Umbilical cord (tissue), 1 donor: ENCODE measurements at regions not wholly inside any gene's neighbourhood (a gene's known extent, or its start where the extent isn't known, plus 50 kb on each side); places are given as distances from the start of the nearest gene placed in this dataset.

Experiments used
- DNase-seq: peaks from one replicate; pipeline ENCODE4 v3.0.0-alpha.2; 2015; ENCODE audit warnings: low spot score

DNA sequence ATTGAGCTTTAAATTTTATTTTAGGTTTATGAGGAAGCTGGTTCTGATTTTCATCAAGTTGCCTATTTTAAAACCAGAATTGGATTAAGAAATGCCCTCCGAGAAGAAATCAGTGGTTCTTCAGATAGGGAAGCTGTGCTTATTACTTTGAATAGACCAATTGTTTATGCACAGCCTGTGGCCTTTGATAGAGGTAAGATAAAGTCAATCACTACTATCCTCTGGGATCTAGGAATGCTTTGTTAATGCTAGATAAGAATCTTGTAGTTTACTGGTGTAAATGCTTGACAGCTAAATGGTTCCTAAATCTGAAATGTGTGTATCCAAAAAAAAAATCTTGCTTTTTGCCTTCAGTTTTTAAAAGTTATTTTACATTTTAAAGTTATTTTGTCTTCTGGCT, 73.0 kb upstream of the ADAD1 start:
- no peak for DNase-seq

DNA sequence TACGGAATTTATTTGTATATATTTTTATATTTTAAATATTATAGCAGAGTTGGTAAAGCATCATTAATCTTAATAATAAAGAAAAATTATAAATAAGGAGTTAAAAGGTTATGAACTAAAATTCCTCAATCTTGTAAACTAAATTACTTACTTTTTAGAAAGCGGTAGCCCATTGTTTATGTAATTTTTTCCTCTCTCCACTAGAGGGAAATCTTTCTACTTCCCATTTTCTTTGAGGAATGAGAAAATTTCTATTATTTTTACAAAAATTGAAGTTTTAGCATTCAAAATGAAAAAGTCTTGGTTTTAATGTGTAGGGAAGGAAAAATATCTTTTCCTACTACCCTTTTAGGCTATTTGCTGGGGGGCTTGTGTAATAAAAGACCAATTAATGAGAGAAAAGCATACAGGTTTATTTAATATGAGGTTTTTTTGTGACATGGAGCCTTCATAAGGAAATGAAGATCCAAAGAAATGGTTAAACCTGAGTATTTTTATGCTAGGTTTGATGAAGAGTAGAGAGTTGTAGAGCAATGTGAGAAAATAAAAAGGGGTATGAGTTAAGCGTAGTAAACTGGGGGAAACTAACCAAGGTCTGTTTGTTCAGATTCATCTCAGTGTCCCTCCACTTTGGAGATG, 68.7 kb upstream of the ADAD1 start:
- peak; percentile 10 for DNase-seq

DNA sequence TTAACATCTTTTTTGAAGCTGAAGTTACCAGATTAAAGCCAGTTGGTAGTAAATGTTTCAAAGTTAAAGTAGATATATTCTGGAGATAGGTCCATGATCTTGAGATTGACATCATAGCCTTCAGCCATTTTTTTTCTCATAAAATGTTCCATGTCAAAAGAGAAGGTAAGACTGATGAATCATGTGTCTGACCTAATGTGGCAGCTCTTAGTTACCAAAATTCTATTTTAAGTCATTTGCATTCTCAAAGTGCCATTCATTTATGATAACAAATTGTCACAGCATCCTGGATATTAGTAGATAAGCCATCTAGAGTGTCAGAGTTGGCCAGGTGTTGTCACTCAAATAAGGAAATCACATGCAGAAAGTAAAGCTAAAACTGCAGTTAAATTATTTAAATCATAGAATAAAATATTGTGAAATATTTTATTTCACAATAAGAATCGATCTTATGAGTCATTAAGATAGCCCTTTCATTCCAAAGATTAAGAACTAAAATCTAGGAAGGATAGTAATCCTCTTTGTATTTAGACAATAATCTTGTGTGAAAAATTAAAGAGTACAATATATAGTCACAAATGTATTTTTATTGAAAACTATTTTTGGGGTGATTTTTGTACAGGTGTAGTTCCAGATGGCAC, 65.7 kb upstream of the ADAD1 start:
- DNase-seq, result no peak

DNA sequence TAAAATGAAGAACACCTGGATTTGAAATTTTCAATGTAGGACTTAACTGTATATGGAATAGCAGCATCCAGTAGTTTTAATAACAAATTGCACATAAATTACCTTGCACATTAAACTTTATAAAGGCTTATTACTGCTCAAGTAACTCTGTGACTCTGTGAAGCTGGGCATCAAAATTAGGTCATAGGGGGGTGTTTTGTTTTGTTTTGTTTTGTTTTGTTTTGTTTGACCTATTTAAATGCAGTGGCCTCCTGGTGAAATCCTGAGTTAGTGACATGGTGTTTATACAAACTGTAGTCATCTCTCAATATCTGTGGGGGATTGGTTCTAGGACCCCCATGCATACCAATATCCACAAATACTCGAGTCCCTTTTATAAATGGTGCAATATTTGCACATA, 51.9 kb upstream of the ADAD1 start:
- no peak for DNase-seq

DNA sequence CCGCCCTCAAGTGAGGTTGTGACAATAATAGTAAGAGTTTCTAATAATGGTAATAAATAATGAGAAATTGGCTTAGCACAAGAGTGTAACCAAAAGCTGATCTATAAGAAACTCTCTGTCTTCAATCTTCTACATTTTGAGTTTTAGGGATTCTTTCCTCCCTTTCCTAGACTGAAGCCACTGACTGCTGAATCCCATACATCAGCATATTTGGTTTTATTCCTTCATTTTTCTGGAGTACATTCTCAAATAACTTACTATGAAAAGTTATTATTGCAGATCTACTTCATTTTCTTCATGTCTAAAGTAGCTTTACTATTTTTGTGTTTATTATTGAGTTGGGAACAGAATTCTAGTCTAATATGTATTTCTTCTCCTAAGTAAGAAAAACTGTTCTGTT, 49.9 kb upstream of the ADAD1 start:
- no peak for DNase-seq
